ENCODE measurements at regions not wholly inside any gene's neighbourhood (a gene's known extent, or its start where the extent isn't known, plus 50 kb on each side); places are given as distances from the start of the nearest gene placed in this dataset.

DNA sequence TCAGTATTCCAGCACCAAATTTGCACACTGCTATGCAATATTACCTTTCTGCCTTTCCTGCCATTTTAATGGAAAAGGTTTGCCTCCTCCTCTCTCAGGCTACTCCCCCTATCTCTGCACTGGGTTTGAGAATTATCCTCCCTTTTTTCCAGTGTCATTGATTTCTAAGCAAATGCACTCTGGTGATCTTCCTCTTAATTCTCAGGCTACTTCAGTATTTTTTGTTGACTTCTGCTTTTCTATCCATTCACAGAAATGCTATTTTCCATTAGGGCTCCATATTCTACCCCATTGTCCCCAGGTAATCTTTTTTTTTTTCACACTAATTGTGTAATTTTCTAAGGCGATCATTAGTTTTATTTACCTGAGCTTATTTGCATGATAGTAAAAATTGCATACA, 144.0 kb downstream of the GJA1 start:
- no peaks in the 10 kb centered on the region for H3K27me3 ChIP-seq (ENCODE audit: control insufficient read depth, insufficient read depth, low read length)
- no peaks in the 10 kb centered on the region for H3K36me3 ChIP-seq (ENCODE audit: control insufficient read depth, insufficient read depth, low read length)
- H3K4me3 ChIP-seq (ENCODE audit: low read depth, low read length): no peak overlapping the region
- DNase-seq (ENCODE audit: low read depth): no peak
- TF ChIP-seq, protein P1, sequence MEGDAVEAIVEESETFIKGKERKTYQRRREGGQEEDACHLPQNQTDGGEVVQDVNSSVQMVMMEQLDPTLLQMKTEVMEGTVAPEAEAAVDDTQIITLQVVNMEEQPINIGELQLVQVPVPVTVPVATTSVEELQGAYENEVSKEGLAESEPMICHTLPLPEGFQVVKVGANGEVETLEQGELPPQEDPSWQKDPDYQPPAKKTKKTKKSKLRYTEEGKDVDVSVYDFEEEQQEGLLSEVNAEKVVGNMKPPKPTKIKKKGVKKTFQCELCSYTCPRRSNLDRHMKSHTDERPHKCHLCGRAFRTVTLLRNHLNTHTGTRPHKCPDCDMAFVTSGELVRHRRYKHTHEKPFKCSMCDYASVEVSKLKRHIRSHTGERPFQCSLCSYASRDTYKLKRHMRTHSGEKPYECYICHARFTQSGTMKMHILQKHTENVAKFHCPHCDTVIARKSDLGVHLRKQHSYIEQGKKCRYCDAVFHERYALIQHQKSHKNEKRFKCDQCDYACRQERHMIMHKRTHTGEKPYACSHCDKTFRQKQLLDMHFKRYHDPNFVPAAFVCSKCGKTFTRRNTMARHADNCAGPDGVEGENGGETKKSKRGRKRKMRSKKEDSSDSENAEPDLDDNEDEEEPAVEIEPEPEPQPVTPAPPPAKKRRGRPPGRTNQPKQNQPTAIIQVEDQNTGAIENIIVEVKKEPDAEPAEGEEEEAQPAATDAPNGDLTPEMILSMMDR (IDR thresholded peaks at IDR 0.05; ENCODE audit: insufficient read depth, low read length, poor library complexity, severe bottlenecking): no peak

DNA sequence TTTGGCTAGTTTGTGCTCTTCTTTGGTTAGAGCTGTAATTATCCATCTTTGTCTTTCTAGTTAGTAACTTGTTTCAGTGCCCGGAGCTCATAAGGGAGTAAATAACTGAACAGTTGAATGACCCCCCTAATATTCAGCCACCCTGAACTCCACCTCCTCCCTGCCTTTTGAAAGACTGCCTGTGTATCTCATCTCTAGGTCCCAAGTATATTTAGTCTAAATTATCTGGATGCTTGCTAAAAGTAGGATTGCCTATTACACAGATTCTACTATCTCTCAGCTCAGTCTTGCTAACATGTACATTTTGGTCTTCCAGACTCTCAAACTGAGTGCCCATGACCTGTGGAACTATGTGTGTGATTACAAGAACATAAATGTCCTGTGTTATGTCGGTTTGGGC, 145.9 kb downstream of the GJA1 start:
- TF ChIP-seq, protein P1 (IDR thresholded peaks at IDR 0.05; ENCODE audit: insufficient read depth, low read length, poor library complexity, severe bottlenecking): no peak
- no peak for DNase-seq (ENCODE audit: low read depth)

DNA sequence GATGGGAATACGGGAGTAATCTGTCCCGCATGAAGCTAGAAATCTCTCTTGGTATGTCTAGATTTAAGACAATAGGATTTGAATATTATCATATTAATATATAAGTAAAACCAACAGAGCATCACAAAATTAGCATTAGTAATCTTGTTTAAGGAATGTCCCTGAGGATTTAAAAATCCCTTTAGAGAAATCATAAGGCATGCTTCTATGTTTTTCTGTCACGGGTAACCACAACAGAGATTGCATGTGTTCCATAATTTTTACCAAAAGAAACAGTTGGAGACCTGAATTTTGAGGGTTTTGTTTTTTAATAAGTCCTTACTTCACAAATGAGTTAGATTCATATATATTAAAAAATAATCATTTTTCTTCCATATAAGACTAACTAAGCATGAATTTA, 146.8 kb downstream of the GJA1 start:
- TF ChIP-seq, protein P1 (IDR thresholded peaks at IDR 0.05; ENCODE audit: insufficient read depth, low read length, poor library complexity, severe bottlenecking): no peak
- no peak for DNase-seq (ENCODE audit: low read depth)
- no peak overlapping the region for H3K4me3 ChIP-seq (ENCODE audit: low read depth, low read length)
- H3K36me3 ChIP-seq (ENCODE audit: control insufficient read depth, insufficient read depth, low read length): no peaks in the 10 kb centered on the region
- no peaks in the 10 kb centered on the region for H3K27me3 ChIP-seq (ENCODE audit: control insufficient read depth, insufficient read depth, low read length)

More for the DNA sequence above, 145.9 kb downstream of the GJA1 start:
- Histone ChIP-seq H3K36me3 (ENCODE audit: control insufficient read depth, insufficient read depth, low read length) (no peaks in the 10 kb centered on the region), H3K4me3 (ENCODE audit: low read depth, low read length) (no peak overlapping the region), H3K27me3 (ENCODE audit: control insufficient read depth, insufficient read depth, low read length) (no peaks in the 10 kb centered on the region)

DNA sequence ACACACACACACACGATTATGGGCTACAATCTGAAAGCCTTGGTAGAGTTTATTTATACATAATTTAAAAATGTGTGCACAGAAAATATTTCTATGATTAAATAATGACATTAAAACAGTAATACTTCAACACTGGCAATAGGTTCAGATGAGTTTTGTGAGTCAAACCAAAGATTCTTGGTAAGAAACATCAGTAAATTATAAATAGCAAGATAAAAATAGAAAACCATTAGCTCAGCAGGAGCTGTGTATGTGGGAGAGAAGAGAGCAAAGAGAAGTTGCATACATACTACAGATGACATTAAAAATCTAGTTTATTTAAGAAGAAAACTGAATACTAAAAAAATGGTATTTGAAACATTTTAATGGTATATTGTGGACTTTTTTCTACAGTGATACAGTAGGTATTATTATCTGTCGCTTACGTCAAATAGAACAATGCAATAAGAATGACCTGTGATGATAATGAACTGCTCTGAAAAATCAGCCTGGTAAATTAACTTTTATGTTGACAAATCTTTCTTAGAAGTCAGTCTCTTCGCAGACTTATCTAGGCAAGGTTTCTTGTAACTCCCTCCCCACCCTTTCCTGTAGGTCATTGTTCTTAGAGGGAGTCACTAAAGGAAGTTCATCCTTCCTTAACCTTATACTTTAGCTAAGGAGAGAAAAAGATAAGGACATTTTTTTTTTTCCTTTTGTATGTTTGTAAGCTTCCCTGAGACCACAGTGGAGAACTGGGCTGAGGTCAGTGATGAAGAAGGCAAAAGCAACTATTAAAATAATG, 149.3 kb downstream of the GJA1 start:
- TF ChIP-seq, protein P1 (IDR thresholded peaks at IDR 0.05; ENCODE audit: insufficient read depth, low read length, poor library complexity, severe bottlenecking): no peak
- Histone ChIP-seq H3K27me3 (ENCODE audit: control insufficient read depth, insufficient read depth, low read length) (no peaks in the 10 kb centered on the region), H3K36me3 (ENCODE audit: control insufficient read depth, insufficient read depth, low read length) (no peaks in the 10 kb centered on the region), H3K4me3 (ENCODE audit: low read depth, low read length) (no peak overlapping the region)
- DNase-seq (ENCODE audit: low read depth): no peak

DNA sequence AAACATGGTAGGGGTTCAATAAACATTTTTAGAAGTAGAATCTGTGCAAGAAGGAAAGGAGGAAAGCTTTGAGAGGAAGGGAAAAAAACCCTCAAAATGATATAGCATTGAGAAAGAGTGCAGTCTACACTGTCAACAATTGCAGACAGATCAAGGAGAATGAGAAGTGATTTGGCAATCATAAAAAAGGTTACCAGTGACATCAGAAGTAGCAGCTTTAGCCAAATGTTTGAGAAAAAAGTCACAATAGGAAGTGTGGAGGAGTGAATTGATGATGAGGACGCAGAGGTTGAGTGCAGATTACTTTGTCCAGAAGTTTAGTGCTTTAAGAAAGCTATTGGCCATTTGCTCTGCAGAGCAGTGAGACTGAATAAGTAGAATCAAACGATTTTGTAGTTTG, 155.0 kb downstream of the GJA1 start:
- Histone ChIP-seq H3K27me3 (ENCODE audit: control insufficient read depth, insufficient read depth, low read length) (no peaks in the 10 kb centered on the region), H3K36me3 (ENCODE audit: control insufficient read depth, insufficient read depth, low read length) (no peaks in the 10 kb centered on the region), H3K4me3 (ENCODE audit: low read depth, low read length) (no peak overlapping the region)
- TF ChIP-seq, protein P1 (IDR thresholded peaks at IDR 0.05; ENCODE audit: insufficient read depth, low read length, poor library complexity, severe bottlenecking): no peak
- no peak for DNase-seq (ENCODE audit: low read depth)

DNA sequence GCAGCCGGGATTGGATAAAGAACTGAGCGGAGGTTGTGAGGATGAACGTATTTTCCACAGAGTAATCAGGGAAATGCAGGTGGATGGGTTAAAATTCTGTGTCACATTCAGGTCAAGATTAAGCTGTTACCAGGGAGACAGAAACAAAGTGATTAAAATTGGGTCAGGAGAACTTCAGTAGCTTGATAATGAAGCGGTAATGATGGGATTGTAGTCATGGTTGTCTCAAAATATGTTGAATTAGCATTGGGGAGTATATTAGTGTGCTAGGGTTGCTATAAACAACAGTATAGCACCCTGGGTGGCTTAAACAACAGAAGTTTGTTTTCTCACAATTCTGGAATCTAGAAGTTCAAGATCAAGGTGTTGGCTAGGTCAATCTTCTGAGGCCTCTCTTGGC, 155.5 kb downstream of the GJA1 start:
- TF ChIP-seq, protein P1 (IDR thresholded peaks at IDR 0.05; ENCODE audit: insufficient read depth, low read length, poor library complexity, severe bottlenecking): no peak
- Histone ChIP-seq H3K27me3 (ENCODE audit: control insufficient read depth, insufficient read depth, low read length) (no peaks in the 10 kb centered on the region), H3K4me3 (ENCODE audit: low read depth, low read length) (no peak overlapping the region), H3K36me3 (ENCODE audit: control insufficient read depth, insufficient read depth, low read length) (no peaks in the 10 kb centered on the region)
- no peak for DNase-seq (ENCODE audit: low read depth)

All from kidney epithelial cell (primary cell).